Esophagus squamous epithelium (tissue), 4 donors: ENCODE measurements at regions not wholly inside any gene's neighbourhood (a gene's known extent, or its start where the extent isn't known, plus 50 kb on each side); places are given as distances from the start of the nearest gene placed in this dataset.

Experiments
- POLR2A ChIP-seq, 4 donors: fragments of 450-650 bp; IDR thresholded peaks; one replicate each; pipeline ENCODE4 v1.6.1; 2017; ENCODE audit warnings: antibody characterized with exemption in 4 of 4, mild to moderate bottlenecking in 4 of 4, moderate library complexity in 3 of 4
- TF ChIP-seq, protein P1 (sequence below), 6 experiments: fragments of 450-650 bp in 4 of 6; fragments of 200-600 bp in 2 of 6; sonication (generic) in 2 of 6; IDR thresholded peaks; one replicate each; pipeline ENCODE4 v1.5.1; 2016 to 2019; ENCODE audit warnings: antibody characterized with exemption in 6 of 6, mild to moderate bottlenecking in 4 of 6, moderate library complexity in 4 of 6

- TF ChIP-seq, protein P1, sequence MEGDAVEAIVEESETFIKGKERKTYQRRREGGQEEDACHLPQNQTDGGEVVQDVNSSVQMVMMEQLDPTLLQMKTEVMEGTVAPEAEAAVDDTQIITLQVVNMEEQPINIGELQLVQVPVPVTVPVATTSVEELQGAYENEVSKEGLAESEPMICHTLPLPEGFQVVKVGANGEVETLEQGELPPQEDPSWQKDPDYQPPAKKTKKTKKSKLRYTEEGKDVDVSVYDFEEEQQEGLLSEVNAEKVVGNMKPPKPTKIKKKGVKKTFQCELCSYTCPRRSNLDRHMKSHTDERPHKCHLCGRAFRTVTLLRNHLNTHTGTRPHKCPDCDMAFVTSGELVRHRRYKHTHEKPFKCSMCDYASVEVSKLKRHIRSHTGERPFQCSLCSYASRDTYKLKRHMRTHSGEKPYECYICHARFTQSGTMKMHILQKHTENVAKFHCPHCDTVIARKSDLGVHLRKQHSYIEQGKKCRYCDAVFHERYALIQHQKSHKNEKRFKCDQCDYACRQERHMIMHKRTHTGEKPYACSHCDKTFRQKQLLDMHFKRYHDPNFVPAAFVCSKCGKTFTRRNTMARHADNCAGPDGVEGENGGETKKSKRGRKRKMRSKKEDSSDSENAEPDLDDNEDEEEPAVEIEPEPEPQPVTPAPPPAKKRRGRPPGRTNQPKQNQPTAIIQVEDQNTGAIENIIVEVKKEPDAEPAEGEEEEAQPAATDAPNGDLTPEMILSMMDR (IDR thresholded peaks at IDR 0.05): no peak
- no peak for TF ChIP-seq POLR2A (IDR thresholded peaks at IDR 0.05)
These were observed 395.8 kb downstream of the PID1 start for GRCh38 chr2:228875152-228875900.
